ENCODE measurements at regions not wholly inside any gene's neighbourhood (a gene's known extent, or its start where the extent isn't known, plus 50 kb on each side); places are given as distances from the start of the nearest gene placed in this dataset.
"Not testable (repeated sequence)": the region's sequence is repeated elsewhere in the genome, so short reads cannot be mapped to it uniquely, and the experiment has no call there.

GRCh38 chr13:53298396-53298795 lies 269.8 kb downstream of the OLFM4 start:
- no peak for DNase-seq

- DNase-seq = no peak
Measured at GRCh38 chr13:53301449-53301848, 272.8 kb downstream of the OLFM4 start.

GRCh38 chr13:53305419-53305818 lies 276.8 kb downstream of the OLFM4 start:
- DNase-seq = not testable (repeated sequence)

GRCh38 chr13:53310786-53311185 lies 282.2 kb downstream of the OLFM4 start:
- no peak for DNase-seq

- DNase-seq = no peak
Measured at GRCh38 chr13:53311561-53311960, 282.9 kb downstream of the OLFM4 start.

GRCh38 chr13:53321296-53321801 lies 292.7 kb downstream of the OLFM4 start:
- no peak for DNase-seq

- no peak for DNase-seq
Measured at GRCh38 chr13:53324656-53325055, 296.0 kb downstream of the OLFM4 start.

GRCh38 chr13:53326716-53327115 lies 298.1 kb downstream of the OLFM4 start:
- no peak for DNase-seq

- DNase-seq = no peak
Measured at GRCh38 chr13:53327680-53328315, 299.2 kb downstream of the OLFM4 start.

GRCh38 chr13:53336441-53337160 lies 308.0 kb downstream of the OLFM4 start:
- no peak for DNase-seq

GRCh38 chr13:53338760-53339159 lies 310.1 kb downstream of the OLFM4 start:
- no peak for DNase-seq

GRCh38 chr13:53340505-53341143 lies 312.0 kb downstream of the OLFM4 start:
- DNase-seq = no peak

- no peak for DNase-seq
Measured at GRCh38 chr13:53341144-53341510, 312.5 kb downstream of the OLFM4 start.

GRCh38 chr13:53342623-53343360 lies 314.2 kb downstream of the OLFM4 start:
- DNase-seq = no peak

GRCh38 chr13:53343361-53343744 lies 314.7 kb downstream of the OLFM4 start:
- no peak for DNase-seq

- DNase-seq = no peak
Measured at GRCh38 chr13:53351021-53351420, 322.4 kb downstream of the OLFM4 start.

GRCh38 chr13:53357582-53357981 lies 329.0 kb downstream of the OLFM4 start:
- DNase-seq = no peak

- no peak for DNase-seq
Measured at GRCh38 chr13:53368948-53369347, 340.3 kb downstream of the OLFM4 start.

GRCh38 chr13:53379485-53379884 lies 350.9 kb downstream of the OLFM4 start:
- DNase-seq = no peak

- DNase-seq = no peak
Measured at GRCh38 chr13:53382008-53382407, 353.4 kb downstream of the OLFM4 start.

- no peak for DNase-seq
Measured at GRCh38 chr13:53398051-53398450, 369.4 kb downstream of the OLFM4 start.

GRCh38 chr13:53405616-53406015 lies 377.0 kb downstream of the OLFM4 start:
- no peak for DNase-seq

- no peak for DNase-seq
Measured at GRCh38 chr13:53408306-53408705, 379.7 kb downstream of the OLFM4 start.
